H1 (cell line): ENCODE measurements at regions not wholly inside any gene's neighbourhood (a gene's known extent, or its start where the extent isn't known, plus 50 kb on each side); places are given as distances from the start of the nearest gene placed in this dataset.

Experiments
- CHD7 ChIP-seq: fragments of 300-600 bp; sonication (generic); IDR thresholded peaks from 2 replicates; pipeline ENCODE4 v1.7.1; 2012; ENCODE audit warnings: low read length, moderate library complexity, mild to moderate bottlenecking, inconsistent platforms; ENCODE audit not compliant: insufficient replicate concordance

GRCh38 chr15:36313021-36313420, 266.4 kb upstream of the CDIN1 start (continued):
- no peak for TF ChIP-seq CHD7
